ENCODE measurements at regions not wholly inside any gene's neighbourhood (a gene's known extent, or its start where the extent isn't known, plus 50 kb on each side); places are given as distances from the start of the nearest gene placed in this dataset.

GRCh38 chr1:82549841-82550240, 749.1 kb downstream of the ADGRL2 start:
- DNase-seq (no peak), ATAC-seq (no peak)

GRCh38 chr1:82542766-82543165, 742.0 kb downstream of the ADGRL2 start:
- Histone ChIP-seq H3K9me3 (peaks cover 0 to 35% of the 10 kb centered on the region in 2 donors), H3K4me1 (no peaks in the 10 kb centered on the region), H3K36me3 (no peaks in the 10 kb centered on the region), H3K4me3 (no peak overlapping the region), H3K27ac (no peak overlapping the region), H3K27me3 (no peaks in the 10 kb centered on the region)
- ATAC-seq: no peak
- intact Hi-C loops (cut with DNase I): no loop called here
- TF ChIP-seq, protein P1, sequence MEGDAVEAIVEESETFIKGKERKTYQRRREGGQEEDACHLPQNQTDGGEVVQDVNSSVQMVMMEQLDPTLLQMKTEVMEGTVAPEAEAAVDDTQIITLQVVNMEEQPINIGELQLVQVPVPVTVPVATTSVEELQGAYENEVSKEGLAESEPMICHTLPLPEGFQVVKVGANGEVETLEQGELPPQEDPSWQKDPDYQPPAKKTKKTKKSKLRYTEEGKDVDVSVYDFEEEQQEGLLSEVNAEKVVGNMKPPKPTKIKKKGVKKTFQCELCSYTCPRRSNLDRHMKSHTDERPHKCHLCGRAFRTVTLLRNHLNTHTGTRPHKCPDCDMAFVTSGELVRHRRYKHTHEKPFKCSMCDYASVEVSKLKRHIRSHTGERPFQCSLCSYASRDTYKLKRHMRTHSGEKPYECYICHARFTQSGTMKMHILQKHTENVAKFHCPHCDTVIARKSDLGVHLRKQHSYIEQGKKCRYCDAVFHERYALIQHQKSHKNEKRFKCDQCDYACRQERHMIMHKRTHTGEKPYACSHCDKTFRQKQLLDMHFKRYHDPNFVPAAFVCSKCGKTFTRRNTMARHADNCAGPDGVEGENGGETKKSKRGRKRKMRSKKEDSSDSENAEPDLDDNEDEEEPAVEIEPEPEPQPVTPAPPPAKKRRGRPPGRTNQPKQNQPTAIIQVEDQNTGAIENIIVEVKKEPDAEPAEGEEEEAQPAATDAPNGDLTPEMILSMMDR (IDR thresholded peaks at IDR 0.05): no peak
- no peak for DNase-seq

More at GRCh38 chr1:82549841-82550240, 749.1 kb downstream of the ADGRL2 start:
- TF ChIP-seq, protein P1 (IDR thresholded peaks at IDR 0.05): no peak
- H3K36me3 ChIP-seq: no peaks in the 10 kb centered on the region
- intact Hi-C loops (cut with DNase I): no loop called here
- no peak overlapping the region for H3K4me3 ChIP-seq
- no peaks in the 10 kb centered on the region for H3K27me3 ChIP-seq
- H3K4me1 ChIP-seq: no peaks in the 10 kb centered on the region
- no peak overlapping the region for H3K27ac ChIP-seq
- peaks cover 0 to 15% of the 10 kb centered on the region in 2 donors for H3K9me3 ChIP-seq

DNA sequence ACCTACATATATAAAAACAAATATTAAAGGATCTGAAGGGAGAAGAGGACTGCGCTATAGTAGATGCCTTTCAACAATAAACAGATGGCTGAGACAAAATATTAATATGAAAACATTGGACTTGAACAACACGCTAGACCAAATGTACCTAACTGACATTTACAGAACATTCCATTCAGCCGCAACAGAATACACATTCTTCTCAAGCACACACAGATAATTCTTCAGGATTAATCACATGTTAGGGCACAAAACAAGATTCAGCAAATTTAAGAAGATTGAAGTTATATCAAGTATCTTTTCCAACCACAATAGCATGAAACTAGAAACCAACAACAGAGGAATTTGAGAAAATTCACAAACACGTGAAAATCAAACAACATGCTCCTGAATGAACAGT, 741.4 kb downstream of the ADGRL2 start:
- Histone ChIP-seq H3K27ac (no peak overlapping the region), H3K4me3 (no peak overlapping the region), H3K36me3 (no peaks in the 10 kb centered on the region), H3K27me3 (no peaks in the 10 kb centered on the region), H3K9me3 (peaks cover 0 to 33% of the 10 kb centered on the region in 2 donors), H3K4me1 (no peaks in the 10 kb centered on the region)
- intact Hi-C loops (cut with DNase I): no loop called here
- ATAC-seq: no peak
- no peak for DNase-seq
- TF ChIP-seq, protein P1 (IDR thresholded peaks at IDR 0.05): no peak

- no peaks in the 10 kb centered on the region for H3K4me1 ChIP-seq
- DNase-seq (no peak), ATAC-seq (no peak)
- H3K27me3 ChIP-seq: no peaks in the 10 kb centered on the region
- H3K9me3 ChIP-seq: peaks cover 0 to 25% of the 10 kb centered on the region in 2 donors
- H3K4me3 ChIP-seq: no peak overlapping the region
- no peak overlapping the region for H3K27ac ChIP-seq
- TF ChIP-seq, protein P1 (IDR thresholded peaks at IDR 0.05): no peak
- H3K36me3 ChIP-seq: no peaks in the 10 kb centered on the region
- intact Hi-C loops (cut with DNase I): no loop called here
Observed at GRCh38 chr1:82540006-82540405, 739.3 kb downstream of the ADGRL2 start.

GRCh38 chr1:82538876-82539275, 738.1 kb downstream of the ADGRL2 start:
- TF ChIP-seq, protein P1 (IDR thresholded peaks at IDR 0.05): no peak
- H3K4me3 ChIP-seq: no peak overlapping the region
- peaks cover 0 to 15% of the 10 kb centered on the region in 2 donors for H3K9me3 ChIP-seq
- H3K27me3 ChIP-seq: no peaks in the 10 kb centered on the region
- no peaks in the 10 kb centered on the region for H3K36me3 ChIP-seq
- no peaks in the 10 kb centered on the region for H3K4me1 ChIP-seq
- H3K27ac ChIP-seq: no peak overlapping the region
- ATAC-seq (no peak), DNase-seq (peak in 2 of 4 donors; percentile 22 to 26)
- intact Hi-C loops (cut with DNase I): no loop called here

All from left lung (tissue), 4 donors.